Astrocyte (in vitro differentiated cells and primary cell): ENCODE measurements at regions not wholly inside any gene's neighbourhood (a gene's known extent, or its start where the extent isn't known, plus 50 kb on each side); places are given as distances from the start of the nearest gene placed in this dataset.

Experiments used
- EZH2 ChIP-seq: IDR thresholded peaks from 2 replicates; pipeline ENCODE4 v1.6.1; 2012; ENCODE audit warnings: mild to moderate bottlenecking, low read length, inconsistent platforms; ENCODE audit not compliant: insufficient read depth
- TF ChIP-seq, protein P1 (sequence below): IDR thresholded peaks from 2 replicates; pipeline ENCODE4 v1.5.1; 2011; ENCODE audit warnings: low read depth, mild to moderate bottlenecking, inconsistent platforms, low read length, moderate library complexity; ENCODE audit not compliant: insufficient read depth

GRCh38 chr12:72876092-72876491, 603.9 kb downstream of the TRHDE start:
- TF ChIP-seq EZH2 = no peak
- TF ChIP-seq, protein P1, sequence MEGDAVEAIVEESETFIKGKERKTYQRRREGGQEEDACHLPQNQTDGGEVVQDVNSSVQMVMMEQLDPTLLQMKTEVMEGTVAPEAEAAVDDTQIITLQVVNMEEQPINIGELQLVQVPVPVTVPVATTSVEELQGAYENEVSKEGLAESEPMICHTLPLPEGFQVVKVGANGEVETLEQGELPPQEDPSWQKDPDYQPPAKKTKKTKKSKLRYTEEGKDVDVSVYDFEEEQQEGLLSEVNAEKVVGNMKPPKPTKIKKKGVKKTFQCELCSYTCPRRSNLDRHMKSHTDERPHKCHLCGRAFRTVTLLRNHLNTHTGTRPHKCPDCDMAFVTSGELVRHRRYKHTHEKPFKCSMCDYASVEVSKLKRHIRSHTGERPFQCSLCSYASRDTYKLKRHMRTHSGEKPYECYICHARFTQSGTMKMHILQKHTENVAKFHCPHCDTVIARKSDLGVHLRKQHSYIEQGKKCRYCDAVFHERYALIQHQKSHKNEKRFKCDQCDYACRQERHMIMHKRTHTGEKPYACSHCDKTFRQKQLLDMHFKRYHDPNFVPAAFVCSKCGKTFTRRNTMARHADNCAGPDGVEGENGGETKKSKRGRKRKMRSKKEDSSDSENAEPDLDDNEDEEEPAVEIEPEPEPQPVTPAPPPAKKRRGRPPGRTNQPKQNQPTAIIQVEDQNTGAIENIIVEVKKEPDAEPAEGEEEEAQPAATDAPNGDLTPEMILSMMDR = no peak
